Stimulated activated CD8-positive, alpha-beta memory T cell treated with anti-CD3 and anti-CD28 coated beads, Interleukin-7, amount 100 ng/mL, for 48 hours (primary cell): ENCODE measurements at regions not wholly inside any gene's neighbourhood (a gene's known extent, or its start where the extent isn't known, plus 50 kb on each side); places are given as distances from the start of the nearest gene placed in this dataset.

ENCODE experiments used
- DNase-seq, 2 donors: peaks; one replicate each; pipeline ENCODE4 v3.0.0-alpha.2; 2020; ENCODE audit warnings: low read depth in 1 of 2; ENCODE audit errors: extremely low read depth in 1 of 2

DNA sequence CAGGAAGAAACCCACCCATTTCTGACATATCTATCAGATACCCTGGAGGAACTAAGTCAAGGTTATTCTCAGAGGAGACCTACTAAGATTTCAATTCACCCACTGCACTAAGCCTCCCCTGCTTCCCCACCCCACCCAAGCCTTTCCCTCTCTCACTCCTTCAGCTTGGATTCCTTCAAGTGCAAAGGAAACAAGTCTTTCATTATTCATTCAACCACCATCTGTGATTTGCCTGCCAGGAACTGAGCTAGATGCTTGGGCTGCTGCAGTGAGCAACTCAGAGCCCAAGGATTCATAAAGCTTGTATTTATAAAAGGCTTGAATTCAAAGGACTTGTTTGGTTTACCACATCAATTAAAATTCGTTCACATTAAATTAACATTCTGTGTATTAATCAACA, 161.3 kb downstream of the GXYLT1 start:
- no peak for DNase-seq

DNA sequence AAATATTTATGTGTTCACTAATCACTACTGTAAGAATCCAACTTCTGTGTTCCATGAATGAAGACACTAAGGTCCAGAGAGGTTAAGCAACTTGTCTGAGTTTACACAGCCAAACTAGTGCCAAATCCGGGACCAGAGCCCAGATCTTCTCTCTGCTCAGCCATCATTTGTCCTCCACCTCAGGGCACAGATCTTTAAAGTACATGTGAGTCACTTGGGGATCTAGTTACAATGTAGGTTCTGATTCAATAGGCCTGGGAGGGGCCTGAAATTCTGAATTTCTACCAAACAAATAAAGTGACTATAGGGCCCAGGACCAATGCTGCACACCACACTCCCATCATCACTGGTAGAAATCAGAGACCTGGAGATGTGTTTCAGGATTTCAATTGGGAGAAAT, 162.9 kb downstream of the GXYLT1 start:
- no peak for DNase-seq

DNA sequence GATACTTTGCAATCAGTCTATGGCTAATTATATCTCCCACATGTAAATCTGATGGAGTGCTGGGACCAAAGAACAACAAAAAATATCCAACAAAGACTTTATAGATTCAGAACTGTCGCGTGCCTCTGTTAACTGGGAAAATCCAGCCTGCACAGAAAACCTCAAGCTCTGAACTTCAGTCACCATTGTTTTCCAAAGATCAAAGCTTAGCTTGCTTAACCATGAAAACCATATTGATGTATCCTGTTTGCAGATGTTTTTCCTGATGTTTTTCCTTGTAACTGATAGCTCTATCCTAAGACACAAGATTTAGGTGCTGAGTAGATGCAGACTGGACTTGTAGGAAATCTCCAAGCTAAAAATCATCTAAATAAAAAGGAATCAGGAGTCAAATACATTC, 163.7 kb downstream of the GXYLT1 start:
- DNase-seq = no peak

GRCh38 chr12:41980390-41980789, 164.3 kb downstream of the GXYLT1 start:
- no peak for DNase-seq

DNA sequence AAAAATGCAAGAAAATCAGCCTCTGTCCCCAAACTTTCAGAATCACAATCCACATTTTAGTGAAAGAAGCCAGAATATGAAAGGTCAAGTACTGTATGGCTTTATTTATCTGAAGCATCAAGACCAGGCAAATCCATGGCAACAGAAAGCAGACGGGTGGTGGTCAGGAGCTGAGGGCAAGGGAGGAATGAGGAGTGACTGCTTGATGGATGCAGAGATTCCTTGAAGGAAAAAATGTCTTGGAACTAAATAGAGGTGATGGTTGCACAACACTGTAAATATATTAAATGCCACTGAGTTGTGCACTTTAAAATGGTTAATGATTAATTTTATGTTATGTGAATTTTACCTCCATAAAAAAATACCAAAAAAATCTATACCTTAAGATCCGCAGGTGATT, 165.1 kb downstream of the GXYLT1 start:
- no peak for DNase-seq

- no peak for DNase-seq
These were observed 172.1 kb downstream of the GXYLT1 start for GRCh38 chr12:41972598-41972997.

DNA sequence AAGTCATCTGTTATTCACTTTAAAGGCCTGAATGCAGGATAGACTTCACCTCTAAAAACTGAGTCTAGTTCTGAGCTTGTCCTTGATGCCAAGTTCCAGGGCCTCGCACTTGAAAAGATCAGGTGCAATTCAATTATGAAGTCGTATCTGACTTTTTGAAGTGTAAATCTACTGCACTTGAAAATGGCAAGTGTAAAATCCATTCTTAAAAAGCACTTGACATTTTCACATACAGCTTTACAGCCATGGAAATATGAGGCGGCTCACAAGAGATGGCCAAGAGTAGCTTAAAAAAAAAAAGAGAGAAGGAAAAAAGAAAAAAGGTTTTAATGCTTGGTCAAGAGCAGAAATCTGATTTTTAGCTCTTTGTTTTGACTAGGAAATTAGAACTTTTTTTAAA, 172.5 kb downstream of the GXYLT1 start:
- DNase-seq = no peak

- DNase-seq = no peak
These were observed 173.9 kb downstream of the GXYLT1 start for GRCh38 chr12:41970744-41971143.

DNA sequence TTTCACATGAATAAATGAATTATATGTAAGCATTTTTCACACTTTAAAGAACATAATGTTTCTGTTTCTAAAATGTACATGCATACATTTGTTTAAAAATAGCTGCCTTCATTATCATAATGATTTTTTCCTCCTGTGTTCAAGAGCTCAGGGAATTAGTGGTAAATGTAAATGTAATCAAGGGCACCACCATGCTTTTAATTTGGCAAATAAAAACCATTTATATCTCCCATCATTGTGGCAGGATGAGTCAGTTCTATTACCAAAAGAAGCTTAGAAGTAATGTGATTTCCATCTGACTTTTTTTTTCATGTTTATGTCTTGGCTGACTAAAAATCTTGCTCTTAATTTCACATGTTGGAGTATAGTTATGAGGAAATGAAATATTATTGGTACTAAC, 176.1 kb downstream of the GXYLT1 start:
- no peak for DNase-seq

GRCh38 chr12:41967668-41968500, 176.8 kb downstream of the GXYLT1 start:
- DNase-seq = no peak

DNA sequence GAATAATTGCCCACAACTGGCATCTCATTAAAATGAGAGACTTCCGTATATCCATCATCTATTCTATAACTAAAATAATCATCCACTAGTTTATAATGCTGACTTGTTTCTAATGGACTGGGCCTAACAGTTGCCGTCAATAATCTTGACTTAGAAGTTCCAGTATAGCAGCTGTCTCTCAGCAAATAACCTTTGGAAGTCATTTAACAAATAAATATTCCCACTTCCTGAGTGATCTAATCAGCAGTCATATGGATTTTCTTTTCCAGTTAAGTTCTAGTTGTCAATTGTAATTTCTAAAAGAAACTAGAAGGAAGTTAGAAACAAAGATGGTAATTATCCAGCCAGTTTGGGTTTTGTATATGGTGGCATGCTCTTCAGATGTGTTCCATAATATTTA, 177.8 kb downstream of the GXYLT1 start:
- DNase-seq = no peak

- no peak for DNase-seq
These were observed 178.7 kb downstream of the GXYLT1 start for GRCh38 chr12:41966001-41966400.

- DNase-seq = no peak
These were observed 181.3 kb downstream of the GXYLT1 start for GRCh38 chr12:41963398-41963797.

- no peak for DNase-seq
These were observed 182.5 kb downstream of the GXYLT1 start for GRCh38 chr12:41962171-41962572.

DNA sequence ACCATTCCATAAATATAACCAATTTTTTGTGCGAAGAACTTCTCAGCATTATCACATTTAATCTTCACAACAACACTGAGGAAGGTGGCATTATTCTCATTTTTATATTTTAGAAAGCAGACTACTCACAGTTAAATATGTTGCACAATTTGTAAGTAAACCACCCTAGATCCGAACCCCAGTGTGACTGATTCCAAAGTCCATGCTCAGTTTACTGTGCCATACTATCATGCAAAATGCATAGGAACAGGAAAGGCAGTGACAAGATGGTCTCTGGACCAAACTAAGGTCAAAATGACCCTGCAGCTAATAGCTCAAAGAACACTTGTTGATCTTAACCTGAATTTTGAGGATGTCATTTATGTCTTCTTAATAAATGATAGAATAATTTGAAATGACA, 185.4 kb downstream of the GXYLT1 start:
- DNase-seq = no peak

DNA sequence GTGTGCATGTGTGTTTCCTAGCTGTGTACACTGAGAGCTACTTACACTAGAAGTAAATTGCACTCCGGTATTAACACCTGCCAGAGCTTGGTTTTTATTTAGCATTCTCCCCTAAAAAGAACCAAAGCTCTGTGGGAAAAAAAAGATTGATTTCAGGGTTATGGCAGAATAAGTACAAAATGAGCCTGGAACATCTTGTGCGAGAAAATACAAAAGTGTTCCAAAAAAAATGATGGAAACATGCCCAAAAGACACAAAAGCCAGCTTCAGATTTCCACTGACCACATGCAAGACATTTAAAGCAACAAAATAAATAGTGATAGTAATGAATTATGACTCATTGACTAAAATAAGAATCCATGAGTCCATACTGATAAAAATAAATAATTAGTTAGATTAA, 188.3 kb downstream of the GXYLT1 start:
- no peak for DNase-seq

DNA sequence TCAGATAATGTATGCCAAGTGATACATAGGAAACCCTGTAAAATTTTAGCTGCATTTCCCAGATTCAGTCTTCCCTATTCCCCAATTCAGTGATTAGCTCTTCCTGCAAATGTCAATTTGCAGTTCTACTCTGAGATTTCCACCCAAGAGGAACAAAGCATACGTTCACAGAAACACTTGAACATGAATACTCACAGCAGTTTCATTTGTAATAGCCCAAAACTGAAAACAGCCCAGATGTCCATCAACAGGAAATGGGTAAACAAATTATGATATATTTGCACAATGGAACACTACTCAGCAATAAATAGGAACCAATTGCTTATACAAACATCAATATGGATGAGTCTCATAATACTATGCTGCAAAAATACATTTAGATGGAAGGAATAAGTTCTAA, 194.2 kb downstream of the GXYLT1 start:
- no peak for DNase-seq

DNA sequence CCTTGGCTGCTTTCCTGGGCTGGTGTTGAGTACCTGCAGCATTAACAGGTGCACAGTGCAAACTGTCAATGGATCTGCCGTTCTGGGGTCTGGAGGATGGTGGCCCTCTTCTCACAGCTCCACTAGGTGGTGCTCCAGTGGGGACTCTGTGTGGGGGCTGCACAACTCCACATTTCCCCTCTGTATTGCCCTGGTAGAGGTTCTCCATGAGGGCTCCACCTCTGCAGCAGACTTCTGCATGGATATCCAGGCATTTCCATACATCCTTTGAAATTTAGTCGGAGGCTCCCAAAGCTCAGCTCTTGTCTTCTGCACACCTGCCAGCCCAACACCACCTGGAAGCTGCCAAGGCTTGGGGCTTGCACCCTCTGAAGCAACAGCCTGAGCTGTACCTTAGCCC, 198.6 kb downstream of the GXYLT1 start:
- DNase-seq = no peak

GRCh38 chr12:41944216-41944615, 200.5 kb downstream of the GXYLT1 start:
- DNase-seq = no peak

DNA sequence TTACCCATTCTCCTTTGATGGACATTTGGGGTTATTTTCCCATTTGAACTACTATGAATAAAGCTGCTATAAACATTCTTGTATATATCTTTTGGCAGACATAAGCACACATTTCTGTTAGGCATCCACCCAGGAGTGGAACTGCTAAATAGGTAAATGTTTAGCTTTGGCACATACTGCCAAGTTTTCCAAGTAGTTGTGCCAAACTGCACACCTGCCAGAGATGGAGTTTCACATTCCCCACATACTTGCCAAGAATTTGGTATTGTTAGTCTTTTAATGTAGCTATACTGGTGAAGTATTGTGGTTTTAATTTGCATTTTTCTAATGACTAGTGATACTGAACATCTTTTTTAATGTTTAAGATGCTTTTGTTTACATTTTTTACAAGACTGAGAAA, 201.0 kb downstream of the GXYLT1 start:
- DNase-seq = no peak

DNA sequence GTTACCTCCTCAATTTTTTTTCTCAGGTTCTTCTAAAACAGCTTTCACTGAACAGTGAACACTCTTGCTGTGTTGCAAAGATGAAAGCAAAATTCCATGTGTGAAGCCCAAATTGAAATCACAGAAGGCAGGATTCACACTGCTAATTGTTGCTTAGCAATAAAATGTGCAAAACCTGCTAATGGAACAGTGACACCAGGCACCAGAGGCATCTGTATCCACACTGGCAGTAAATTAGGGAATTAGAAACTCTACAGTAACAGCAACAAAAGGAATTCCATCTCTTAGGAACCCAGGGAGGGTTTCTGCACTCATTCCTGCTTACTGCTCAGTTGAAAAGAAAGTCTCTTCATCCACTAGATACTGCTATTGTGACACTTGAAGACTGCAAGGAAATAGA, 202.3 kb downstream of the GXYLT1 start:
- no peak for DNase-seq

GRCh38 chr12:41941079-41941478, 203.6 kb downstream of the GXYLT1 start:
- no peak for DNase-seq

DNA sequence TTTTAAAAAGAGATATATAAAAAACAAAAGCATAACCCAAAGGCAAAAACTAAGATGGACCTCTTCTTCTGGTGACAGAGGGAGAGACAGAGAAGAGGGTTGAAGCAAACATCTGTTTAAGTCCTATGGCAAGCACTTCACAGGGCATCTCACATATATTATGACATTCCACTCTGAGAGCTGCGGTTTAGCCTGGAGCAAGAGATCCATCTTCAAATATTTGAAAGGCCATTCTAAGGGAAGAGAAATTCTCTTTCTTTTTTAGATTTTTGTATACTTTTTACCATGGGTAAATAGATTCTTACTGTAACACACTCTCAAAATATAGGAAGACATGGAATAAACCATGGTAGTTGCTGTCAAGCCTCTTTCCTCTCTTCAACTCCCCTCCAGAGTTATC, 204.1 kb downstream of the GXYLT1 start:
- DNase-seq = no peak
